Ovary (tissue), 7 donors: ENCODE measurements at regions not wholly inside any gene's neighbourhood (a gene's known extent, or its start where the extent isn't known, plus 50 kb on each side); places are given as distances from the start of the nearest gene placed in this dataset.

Experiments used
- DNase-seq, 5 donors: peaks; one replicate each; pipeline ENCODE4 v3.0.0-alpha.2; 2019 to 2020
- H3K27ac ChIP-seq, 2 donors: fragments of 200-600 bp; one replicate each; pipeline versions ENCODE4 v1.5.1 to v1.8.0; 2019 to 2022
- H3K27me3 ChIP-seq: fragments of 200-600 bp; one replicate; pipeline ENCODE4 v1.8.0; 2022
- H3K36me3 ChIP-seq: fragments of 200-600 bp; sonication (generic); one replicate; pipeline ENCODE4 v1.5.1; 2019
- H3K4me1 ChIP-seq: one replicate; pipeline ENCODE4 v1.8.1; 2013; ENCODE audit warnings: mild to moderate bottlenecking, moderate library complexity; ENCODE audit not compliant: insufficient read depth
- H3K4me3 ChIP-seq: fragments of 200-600 bp; sonication (generic); one replicate; pipeline ENCODE4 v1.5.1; 2017
- H3K9me3 ChIP-seq, 2 donors: fragments of 200-600 bp in 1 of 2; sonication (generic) in 1 of 2; one replicate each; pipeline versions ENCODE4 v1.5.1 to v1.8.1; 2013 to 2019; ENCODE audit warnings: mild to moderate bottlenecking in 1 of 2, moderate library complexity in 1 of 2
- CTCF ChIP-seq, 3 donors: fragments of 450-650 bp in 2 of 3; fragments of 200-600 bp in 1 of 3; IDR thresholded peaks; one replicate each; pipeline versions ENCODE4 v1.5.1 to v1.8.0; 2016 to 2022; ENCODE audit warnings: antibody characterized with exemption in 3 of 3, mild to moderate bottlenecking in 1 of 3
- EP300 ChIP-seq: sonication (generic); formaldehyde crosslinking; IDR thresholded peaks from one replicate; pipeline ENCODE4 v1.6.1; 2017; ENCODE audit warnings: antibody characterized with exemption
- POLR2A ChIP-seq: fragments of 450-650 bp; IDR thresholded peaks from one replicate; pipeline ENCODE4 v1.6.1; 2017; ENCODE audit warnings: antibody characterized with exemption, mild to moderate bottlenecking, moderate library complexity
- WGBS, 3 donors: extraction: QIAGEN DNeasy Blood & Tissue Kit in 1 of 3; methylation state at CpG; one replicate each; pipeline versions ENCODE4 v1.1.5 to v1.1.7; 2013 to 2017; 5-methylcytosine and 5-hydroxymethylcytosine counted together
- intact Hi-C, 4 donors: fragments of 100-400 bp; cut with DNase I; formaldehyde crosslinking; loops; one replicate each; pipeline versions ENCODE4 v1.11.0 to v1.15.1; 2022 to 2023
- donor health status: DM: no; HTN: no; CAD: no; lungs with moderate emphysema.
- donor health status: DM: no; HTN: no; CAD: no.
- donor health status: Bipolar disorder and iron deficiency.
- donor health status: DM: no; HTN: no; CAD: no.
- donor health status: DM: yes; HTN: yes; CAD: no.

GRCh38 chr5:164934561-164934960 lies 1429.1 kb downstream of the MAT2B start:
- 65 to 76% (median 68%) methylated on average over 7 of the region's 7 CpGs for WGBS, 3 donors
- no peak for DNase-seq
- H3K36me3 ChIP-seq: no peaks in the 10 kb centered on the region
- no peaks in the 10 kb centered on the region for H3K27me3 ChIP-seq
- intact Hi-C loops: no loop called here
- H3K4me1 ChIP-seq: no peaks in the 10 kb centered on the region
- TF ChIP-seq EP300: no peak
- no peak for TF ChIP-seq POLR2A
- no peak for TF ChIP-seq CTCF (IDR thresholded peaks at IDR 0.05)
- H3K27ac ChIP-seq: no peak overlapping the region
- no peaks in the 10 kb centered on the region for H3K9me3 ChIP-seq
- no peak overlapping the region for H3K4me3 ChIP-seq

GRCh38 chr5:164941132-164941531 lies 1435.7 kb downstream of the MAT2B start:
- Histone ChIP-seq H3K27me3 (no peaks in the 10 kb centered on the region), H3K27ac (no peak overlapping the region), H3K9me3 (no peaks in the 10 kb centered on the region), H3K4me3 (no peak overlapping the region), H3K4me1 (peaks cover 2% of the 10 kb centered on the region), H3K36me3 (no peaks in the 10 kb centered on the region)
- intact Hi-C loops: no loop called here
- no peak for DNase-seq
- TF ChIP-seq EP300: no peak
- TF ChIP-seq POLR2A: no peak
- no peak for TF ChIP-seq CTCF (IDR thresholded peaks at IDR 0.05)
- WGBS, 3 donors: 9 to 11% (median 10%) methylated on average over 4 of the region's 4 CpGs

GRCh38 chr5:164950927-164951326 lies 1445.5 kb downstream of the MAT2B start:
- Histone ChIP-seq H3K27ac (no peak overlapping the region), H3K4me1 (no peaks in the 10 kb centered on the region), H3K9me3 (no peaks in the 10 kb centered on the region), H3K27me3 (no peaks in the 10 kb centered on the region), H3K4me3 (no peak overlapping the region), H3K36me3 (no peaks in the 10 kb centered on the region)
- DNase-seq: no peak
- TF ChIP-seq POLR2A: no peak
- no peak for TF ChIP-seq EP300
- no peak for TF ChIP-seq CTCF (IDR thresholded peaks at IDR 0.05)
- intact Hi-C loops: no loop called here
- WGBS, 3 donors: 80 to 86% (median 84%) methylated on average over 3 of the region's 3 CpGs

- Histone ChIP-seq H3K4me1 (no peaks in the 10 kb centered on the region), H3K36me3 (no peaks in the 10 kb centered on the region), H3K27ac (no peak overlapping the region), H3K4me3 (no peak overlapping the region), H3K27me3 (no peaks in the 10 kb centered on the region), H3K9me3 (no peaks in the 10 kb centered on the region)
- no peak for TF ChIP-seq CTCF (IDR thresholded peaks at IDR 0.05)
- no peak for TF ChIP-seq POLR2A
- no peak for TF ChIP-seq EP300
- no peak for DNase-seq
- 28 to 35% (median 30%) methylated on average over 2 of the region's 2 CpGs for WGBS, 3 donors
- intact Hi-C loops: no loop called here
These were observed 1446.2 kb downstream of the MAT2B start for GRCh38 chr5:164951570-164951969.

GRCh38 chr5:164958688-164959087 lies 1453.3 kb downstream of the MAT2B start:
- Histone ChIP-seq H3K36me3 (no peaks in the 10 kb centered on the region), H3K27me3 (no peaks in the 10 kb centered on the region), H3K4me3 (no peak overlapping the region), H3K9me3 (no peaks in the 10 kb centered on the region), H3K4me1 (no peaks in the 10 kb centered on the region), H3K27ac (no peak overlapping the region)
- no peak for TF ChIP-seq POLR2A
- no peak for TF ChIP-seq EP300
- TF ChIP-seq CTCF (IDR thresholded peaks at IDR 0.05): no peak
- DNase-seq: no peak
- WGBS, 3 donors: 87 to 90% (median 89%) methylated on average over 5 of the region's 5 CpGs
- intact Hi-C loops: no loop called here
